NCI-H128 (cell line): ENCODE measurements at regions not wholly inside any gene's neighbourhood (a gene's known extent, or its start where the extent isn't known, plus 50 kb on each side); places are given as distances from the start of the nearest gene placed in this dataset.

Experiments used
- DNase-seq: peaks from one replicate; lab custom pipeline; 2025; ENCODE audit not compliant: unreplicated experiment; lab: John Stamatoyannopoulos, UW

DNA sequence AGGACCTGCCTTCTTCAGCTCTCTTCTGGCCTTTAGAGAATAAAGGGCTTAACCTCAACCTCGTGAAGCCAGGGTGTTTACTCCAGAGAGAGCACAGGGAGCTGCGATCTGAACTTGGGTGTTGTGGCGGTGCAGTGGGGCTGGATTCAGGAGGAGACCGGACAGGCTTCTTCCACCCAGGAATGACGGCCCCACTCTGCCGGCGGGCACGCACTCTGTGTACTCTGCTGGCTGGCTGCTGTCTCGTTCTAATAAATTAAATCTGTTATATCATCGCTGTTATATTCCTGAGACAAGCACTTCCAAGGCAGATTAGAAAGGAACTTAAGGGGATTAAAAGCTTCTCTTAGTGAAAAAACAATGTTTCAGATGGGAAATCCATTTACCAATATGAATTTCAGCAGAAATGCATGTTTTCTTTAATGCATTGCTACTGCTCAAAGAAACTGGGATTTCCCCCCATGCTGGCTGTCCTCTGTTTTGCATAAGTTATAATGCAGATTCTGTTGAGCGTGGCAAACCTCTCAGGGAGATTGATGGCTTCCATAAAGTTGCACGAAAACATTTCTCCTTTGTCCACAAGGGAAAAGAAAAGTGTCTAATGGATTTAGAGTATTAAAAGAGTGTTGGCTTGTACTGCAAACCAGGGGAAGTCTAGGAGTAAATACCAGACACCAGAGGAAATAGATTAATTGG lies 168.6 kb upstream of the IRX3 start:
- no peak for DNase-seq

DNA sequence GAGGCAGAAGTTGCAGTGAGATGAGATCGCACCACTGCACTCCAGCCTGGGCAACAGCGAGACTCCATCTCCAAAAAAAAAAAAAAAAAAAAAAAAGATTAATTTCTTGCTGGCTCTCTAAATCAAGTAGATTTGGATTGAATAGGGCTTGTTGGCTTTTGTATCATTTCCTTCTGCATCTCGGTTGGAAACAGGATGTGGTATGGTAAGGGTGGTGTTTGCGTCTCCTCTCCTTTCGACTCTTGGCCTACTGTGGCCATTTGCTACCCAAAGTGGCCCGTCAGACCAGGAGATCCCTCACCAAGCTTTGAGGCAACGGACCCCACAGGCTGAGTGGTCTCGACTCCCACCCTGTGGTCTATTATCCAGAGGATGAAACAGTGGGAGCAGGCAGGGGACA lies 168.0 kb upstream of the IRX3 start:
- no peak for DNase-seq

DNA sequence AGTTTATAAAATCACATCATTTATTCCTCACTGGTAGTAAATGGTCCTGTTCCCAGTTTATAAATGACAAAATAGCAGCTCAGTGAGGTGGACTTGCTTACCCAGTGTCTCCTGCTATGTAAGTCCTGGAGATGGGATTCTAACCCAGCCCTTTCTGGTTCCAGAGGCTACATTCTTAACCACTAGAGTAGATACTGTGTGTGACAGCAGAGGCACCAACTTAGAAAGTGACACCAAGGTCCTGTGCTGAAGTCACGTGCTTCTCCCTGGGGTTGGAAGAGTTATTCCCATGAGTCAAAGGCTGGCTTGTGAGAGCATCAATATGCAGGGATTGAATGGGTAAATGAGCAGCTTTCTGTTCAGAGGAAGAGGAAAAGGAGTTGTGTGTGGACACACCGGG lies 167.3 kb upstream of the IRX3 start:
- DNase-seq: no peak

DNA sequence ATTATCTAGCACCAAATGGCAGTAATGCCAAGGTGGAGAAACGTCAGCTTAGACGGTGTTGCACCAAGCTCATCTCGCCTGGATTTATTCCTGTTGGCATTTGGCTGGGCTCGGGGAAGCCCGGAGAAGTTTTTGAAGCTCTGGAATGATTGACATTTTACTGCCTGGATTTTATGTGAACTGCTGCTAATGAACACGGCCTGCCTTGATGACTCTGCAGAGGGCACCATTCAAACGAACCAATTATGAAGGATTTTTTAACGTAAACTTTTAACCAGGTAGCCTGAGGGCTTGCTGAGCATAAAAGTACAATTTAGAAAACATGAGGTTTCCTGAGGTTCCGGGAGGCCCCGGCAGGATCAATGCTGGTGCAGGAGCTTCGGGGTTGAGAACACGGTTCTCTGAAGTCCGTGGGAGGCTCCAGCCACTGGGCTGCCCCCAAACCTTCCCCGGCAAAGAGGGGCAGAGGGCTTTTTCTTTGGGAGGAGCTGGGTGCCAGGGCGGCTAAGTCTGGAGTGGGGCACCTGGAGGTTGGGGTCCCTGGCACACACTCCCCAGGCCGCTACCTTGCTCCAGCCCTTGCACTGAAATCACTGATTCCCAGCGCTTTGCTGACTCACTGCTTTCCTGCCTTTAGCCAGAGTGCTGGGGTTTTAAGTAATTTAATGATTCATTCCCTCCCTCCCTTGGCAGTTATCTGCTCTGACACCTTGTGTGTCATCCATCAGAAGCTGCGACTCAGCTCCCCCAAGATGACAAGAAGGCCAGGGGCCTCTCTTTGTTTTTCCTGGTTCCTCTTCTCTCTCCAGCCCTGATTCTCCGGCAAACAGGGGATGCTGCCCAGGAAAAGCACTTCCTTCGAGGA lies 161.2 kb upstream of the IRX3 start:
- no peak for DNase-seq

DNA sequence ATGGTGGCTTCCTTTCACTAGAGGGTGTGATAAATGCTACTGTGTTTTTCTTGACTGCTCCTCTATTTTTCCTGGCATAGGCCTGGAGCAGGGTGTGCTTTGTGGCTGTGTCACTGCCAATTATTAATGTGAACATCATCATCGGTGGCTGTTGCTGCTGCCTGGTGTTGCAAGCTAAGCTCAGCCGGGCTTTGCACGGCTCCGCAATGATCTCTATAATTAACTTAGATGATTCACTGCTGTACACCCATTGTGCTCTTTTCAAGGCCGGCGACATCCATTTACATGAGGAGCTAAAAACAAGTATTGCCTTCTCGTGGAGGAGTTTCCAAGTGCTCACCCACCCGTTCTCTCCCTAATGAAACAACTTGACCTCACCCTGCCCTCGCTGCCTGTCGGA lies 160.1 kb upstream of the IRX3 start:
- DNase-seq: no peak

DNA sequence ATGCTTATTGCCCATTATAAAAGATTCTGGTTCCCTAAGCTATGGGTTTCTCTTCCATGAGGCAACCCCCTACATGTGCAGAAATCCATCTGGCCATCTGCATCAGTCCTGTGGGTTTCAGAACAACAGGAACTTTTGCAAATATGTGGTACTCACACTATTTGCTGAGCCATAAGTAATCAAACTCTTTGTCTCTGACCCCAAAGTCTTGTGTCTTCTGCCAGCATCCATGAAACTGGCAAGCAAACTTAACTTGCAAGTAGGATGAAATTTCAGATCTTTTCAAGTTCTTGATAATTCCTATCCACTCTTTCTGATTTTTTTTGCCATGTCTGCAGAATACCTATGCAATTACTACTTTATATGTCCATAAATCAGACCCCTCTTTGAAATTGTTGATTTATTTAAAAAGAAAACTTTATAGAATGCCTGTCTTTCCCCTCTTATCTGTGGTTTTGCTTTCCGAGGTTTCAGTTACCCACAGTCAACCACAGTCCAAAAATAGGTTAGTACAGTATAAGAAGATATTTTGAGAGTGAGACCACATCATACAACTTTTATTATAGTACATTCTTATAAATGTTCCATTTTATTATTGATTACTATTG lies 158.4 kb upstream of the IRX3 start:
- DNase-seq: no peak

DNA sequence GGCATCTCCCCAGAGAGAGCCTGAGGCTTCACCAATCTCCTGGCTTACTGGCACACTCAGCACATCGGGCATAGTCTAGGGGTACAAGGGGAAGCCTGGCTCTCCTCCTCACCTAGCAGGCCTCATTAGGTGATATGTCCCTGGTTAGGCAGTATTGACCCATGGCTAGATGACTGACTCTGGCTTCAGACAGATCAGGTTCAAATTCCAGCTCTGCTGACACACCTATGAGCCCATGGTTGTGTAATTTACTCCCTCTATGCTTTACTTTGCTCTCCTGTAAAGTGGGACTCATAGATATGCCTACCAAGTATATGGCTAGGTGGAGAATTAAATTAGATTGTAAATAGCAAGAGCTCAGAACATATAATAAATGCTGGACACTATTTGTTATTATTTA lies 157.3 kb upstream of the IRX3 start:
- DNase-seq: no peak

DNA sequence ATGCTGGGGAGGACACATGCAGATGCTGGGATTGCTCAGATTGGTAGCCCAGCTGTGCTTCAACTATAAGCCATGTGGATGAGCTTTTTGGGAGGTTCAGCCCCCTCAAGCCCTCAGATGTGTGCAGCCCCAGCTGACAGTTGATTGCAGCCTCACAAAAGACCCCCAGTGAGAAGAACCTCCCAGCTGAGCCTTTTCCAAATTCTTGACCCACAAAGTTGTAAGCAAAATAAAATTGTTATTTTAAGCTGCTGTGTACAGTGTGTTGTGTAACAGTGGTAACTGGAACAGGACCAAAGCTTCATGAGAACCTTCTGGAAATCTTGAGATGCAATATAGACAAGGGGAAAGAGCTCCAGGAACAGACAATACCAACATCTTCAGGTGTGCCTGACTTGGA lies 156.8 kb upstream of the IRX3 start:
- no peak for DNase-seq

DNA sequence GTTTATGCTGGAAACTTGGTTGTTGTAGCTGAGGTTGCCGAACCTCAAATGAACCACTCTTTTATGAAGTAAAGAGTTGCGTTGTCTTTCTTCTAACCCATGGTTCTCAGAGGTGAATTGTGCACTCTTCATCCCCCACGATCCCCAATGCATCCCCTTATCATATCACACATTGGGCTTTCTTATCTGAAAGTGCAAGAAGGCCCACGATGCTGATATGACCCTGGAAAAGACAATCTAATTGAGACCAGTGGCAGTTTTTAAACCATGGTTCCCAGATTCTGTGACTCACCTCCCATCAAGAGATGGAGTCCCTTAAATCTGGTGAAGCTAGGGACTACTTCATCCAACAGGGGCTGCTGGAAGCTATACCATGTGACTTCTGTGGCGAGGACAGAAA lies 156.3 kb upstream of the IRX3 start:
- no peak for DNase-seq

DNA sequence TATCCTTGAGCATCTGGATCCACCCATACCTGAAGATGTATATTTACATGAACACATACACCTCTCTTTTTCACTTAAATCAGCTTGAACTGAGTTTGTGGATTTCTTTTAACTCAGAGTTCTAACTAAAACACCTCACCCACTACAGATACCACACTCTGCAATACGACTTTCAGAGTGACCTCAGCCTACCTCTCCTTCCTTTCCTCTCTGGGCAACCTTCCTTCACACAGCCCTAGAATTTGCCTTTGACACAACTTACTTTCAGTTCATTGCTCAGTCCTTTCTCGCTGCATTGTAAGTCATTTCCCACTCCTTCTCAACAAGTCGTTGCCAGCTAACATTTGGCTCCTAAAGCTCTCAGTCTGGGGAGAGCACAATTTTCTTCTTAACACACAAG lies 151.9 kb upstream of the IRX3 start:
- no peak for DNase-seq

DNA sequence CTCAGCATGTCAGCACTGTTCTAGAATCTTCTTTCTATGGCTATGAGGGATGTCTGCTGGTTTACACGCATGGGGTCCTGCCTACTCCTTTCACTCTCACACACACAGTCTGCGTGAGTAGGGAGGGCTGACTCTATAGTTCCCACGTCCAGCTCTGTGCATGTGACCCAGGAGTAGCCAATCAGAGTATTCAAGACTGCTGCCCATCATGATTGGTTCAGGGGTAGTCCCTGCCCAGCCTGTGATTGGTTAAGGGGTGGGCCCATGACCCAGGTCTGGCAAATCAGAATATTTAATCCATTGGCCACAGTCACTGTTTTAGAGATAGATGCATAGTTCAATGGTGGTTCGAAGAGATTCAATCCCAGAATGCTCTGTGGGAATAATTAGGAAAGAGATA lies 151.3 kb upstream of the IRX3 start:
- DNase-seq: no peak

DNA sequence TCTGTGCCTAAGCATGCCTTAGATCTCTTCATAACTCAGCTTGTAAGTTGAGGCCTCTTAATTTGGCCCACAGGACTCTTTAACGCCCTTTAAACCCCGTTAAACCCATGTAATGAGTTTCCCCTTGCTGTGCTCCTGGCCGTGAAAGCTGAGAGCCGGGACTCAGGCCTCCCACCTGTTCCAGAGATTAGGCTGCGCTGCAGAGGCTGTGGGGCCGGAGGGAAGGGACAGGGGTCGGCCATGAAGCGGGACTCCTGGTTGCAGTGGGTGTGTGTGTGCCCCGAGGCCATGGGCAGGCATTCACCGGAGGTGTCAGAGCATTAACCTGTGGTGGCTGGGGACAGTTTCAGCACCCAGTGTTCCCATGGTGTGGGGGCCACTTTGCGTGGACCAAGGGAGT lies 150.8 kb upstream of the IRX3 start:
- DNase-seq: no peak

DNA sequence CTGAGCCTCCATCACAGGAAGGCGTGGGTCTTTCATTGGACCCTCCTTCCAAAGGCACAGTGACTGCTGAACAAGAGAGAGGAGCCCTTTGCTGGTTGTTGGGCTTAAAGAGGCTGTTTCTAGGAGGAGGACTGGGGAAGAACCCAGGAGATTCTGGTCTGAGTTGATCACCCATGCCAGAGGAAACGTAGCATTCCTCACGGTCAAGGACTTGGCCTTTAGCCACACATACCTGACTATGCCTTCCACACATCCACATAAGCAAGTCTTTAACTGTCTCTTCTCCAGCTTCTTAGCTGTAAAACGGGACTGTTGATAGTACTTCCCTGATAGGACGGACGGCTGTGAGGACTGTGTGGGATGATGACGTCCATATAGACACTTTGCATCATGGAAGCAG lies 149.8 kb upstream of the IRX3 start:
- DNase-seq: no peak

DNA sequence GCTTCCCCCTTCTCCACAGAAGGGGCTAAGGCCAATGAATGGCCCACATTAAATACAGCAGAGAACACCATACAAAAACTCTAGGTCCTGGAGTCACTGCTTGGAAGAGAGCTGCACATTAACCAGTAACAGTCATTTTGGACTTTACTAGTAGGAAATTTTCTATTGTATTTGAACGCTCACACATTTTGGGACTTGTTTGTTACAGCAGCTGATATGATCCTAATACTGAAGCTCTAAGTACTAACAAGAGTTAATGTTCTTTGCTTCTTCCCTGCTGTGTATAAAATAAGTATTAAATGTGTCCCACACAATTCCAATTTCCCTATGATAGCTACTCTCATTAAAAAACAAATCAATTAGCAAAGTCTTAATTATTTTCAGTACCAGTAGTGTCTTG lies 148.3 kb upstream of the IRX3 start:
- DNase-seq: no peak

DNA sequence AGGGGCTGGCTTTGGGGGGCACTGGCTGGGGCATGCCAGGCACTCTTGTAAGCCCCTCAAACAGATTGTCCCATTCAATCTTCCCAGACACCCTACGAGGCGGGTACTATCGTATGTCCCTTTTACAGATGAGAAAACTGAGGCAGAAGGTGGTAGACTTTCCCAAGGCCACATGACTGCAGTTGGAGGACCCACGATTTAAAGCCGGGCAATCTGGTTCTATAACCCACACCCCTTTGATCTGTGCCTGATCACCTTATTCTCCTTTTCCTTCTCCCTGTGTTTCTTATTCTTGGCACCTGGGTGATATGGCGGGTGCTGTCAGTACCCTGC lies 146.3 kb upstream of the IRX3 start:
- DNase-seq: no peak

DNA sequence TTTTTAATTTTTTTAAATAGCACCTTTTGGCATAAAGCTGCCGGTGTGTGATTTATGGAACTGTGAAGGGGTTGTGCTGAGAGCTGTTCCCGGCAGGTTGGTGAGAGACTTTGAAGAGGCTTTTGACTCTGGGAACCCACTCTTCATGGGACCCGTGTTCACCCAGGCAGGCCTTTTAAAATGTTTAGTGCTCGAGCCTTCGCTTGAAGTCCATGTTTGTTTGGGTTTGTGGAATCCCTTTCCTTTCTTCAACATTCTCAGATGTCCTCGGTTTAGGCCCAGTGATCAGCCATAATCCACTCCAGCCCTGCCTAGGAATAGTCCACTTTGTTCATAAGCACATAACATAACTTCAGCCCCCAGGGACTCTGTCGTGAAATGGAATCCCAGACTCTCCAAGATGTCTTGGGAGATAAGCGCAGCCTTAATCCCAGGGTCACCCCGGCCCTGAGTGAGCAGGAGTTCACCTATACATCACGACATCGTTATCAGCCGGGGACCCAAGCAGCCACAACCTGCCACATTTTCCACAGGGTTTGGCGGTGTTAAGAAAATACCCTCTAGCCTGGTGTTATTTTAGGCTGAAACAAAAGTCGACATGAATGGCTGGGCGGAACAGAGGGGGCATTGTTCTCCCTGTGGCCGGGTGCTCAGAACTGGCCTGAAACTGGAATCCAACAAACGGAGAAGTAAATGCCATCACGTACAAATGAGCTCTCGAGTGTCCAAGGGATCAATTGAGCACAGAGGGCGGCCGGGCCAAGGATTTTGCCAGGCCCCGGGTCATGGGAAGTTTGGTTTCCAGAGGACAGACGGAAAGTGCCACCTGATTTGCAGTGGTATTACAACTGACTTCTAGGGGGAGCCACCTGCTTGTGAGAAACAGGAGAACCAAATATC lies 145.7 kb upstream of the IRX3 start:
- no peak for DNase-seq

DNA sequence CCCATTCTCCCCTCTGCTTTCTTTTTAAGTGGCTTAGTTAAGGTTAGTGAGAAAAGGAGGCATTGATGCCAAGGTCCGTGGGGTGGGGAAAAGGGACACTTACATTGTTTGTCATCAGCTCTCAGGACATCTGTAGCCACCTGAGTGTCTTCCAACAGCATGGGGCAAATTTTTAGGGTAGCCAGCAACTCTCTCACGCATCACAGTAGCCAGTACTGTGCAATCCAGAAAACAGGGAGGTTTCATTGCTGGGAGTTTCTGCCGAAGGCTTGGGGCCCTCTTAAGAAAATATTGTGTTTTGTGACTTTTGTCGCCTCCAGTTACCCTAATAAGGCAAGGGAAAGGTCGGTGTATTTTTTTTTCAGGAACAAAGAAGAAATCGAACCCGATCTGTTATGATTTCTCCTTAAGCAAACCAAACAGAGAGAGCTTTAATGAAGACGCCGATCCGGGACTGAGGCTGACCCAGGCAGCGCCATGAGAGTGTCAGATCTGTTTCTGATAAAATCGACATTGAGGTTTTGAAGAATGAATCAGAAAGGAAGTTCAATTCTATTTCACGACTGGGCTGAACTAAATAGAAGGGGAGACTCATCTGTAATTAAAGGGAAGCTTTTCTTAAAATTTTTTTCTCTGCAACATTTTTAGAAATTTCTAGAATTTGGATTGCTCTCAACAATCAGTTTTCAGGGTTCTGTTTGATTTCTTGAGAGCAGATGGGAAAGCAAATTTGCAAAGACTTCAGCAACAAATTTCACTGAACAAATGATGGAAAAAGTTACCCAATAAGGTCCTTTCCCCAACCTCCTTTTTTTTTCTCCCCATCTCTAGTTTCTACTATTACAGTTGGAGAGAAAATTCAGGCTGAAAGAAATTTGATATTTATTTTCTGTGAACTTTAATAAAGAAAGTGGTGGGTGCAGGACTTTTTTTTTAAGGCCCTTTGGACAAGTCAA lies 144.7 kb upstream of the IRX3 start:
- no peak for DNase-seq

DNA sequence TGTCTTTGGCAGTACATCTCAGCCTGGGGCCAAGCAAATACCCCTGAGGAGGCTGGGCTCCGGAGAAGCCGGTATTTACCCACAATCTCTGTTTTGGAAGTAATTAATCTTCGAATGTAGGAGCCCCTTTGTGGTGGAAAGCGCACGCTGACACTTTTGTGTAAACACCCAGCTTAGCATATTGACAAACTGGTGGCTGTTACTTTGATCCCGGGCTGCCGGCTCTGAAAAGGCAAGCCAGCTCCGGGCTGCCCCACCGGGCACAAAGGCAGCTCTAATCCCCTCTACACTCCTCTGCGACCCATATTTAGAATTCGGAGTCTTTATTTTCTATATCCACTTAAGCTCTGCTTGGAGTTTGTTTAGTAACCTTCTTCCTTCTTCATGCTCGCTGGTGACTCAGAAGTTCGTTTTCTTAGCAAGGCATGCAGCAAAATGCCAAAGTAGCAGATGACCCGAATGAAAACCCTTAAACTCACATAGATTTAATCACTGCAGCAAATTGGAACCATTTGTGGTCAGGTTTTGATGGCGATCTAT lies 144.0 kb upstream of the IRX3 start:
- DNase-seq: no peak

DNA sequence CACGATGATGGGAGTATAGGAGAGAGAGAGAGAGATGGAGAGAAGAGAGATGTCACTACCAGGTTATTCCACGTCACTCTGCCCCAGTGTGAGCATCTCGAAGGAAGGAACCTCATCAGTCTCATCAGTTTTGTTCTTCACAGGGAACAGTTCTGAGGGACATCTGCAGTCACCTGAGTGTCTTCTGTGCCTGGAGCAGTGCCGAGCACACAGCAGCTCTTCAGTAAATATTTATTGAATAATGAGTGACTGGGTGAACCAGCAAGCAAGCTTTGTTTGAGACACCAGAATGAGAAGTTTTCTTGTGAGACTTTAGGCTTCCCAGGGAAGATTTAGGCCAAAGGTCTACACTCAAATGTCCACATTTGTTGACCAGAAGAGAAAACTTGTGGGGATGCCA lies 142.4 kb upstream of the IRX3 start:
- no peak for DNase-seq

DNA sequence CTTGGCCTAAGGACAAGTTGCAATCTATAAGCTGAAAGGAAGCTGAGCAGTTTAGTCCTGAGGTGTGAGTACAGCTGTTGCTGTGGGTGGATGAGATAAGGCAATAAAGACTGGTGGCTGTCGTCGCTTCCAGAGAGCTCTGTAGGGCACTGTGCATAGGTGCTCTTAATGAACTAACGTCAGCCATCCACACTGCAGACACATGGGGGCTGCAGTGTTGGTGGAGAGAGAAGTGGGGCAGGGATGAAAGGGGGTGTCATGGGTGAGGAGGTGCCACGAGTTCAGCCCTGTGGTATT lies 139.9 kb upstream of the IRX3 start:
- no peak for DNase-seq
